Lower leg skin (tissue), 4 donors: ENCODE measurements at regions not wholly inside any gene's neighbourhood (a gene's known extent, or its start where the extent isn't known, plus 50 kb on each side); places are given as distances from the start of the nearest gene placed in this dataset.
"Not testable (repeated sequence)": the region's sequence is repeated elsewhere in the genome, so short reads cannot be mapped to it uniquely, and the experiment has no call there.

Experiments used
- DNase-seq, 2 donors: peaks; one replicate each; pipeline ENCODE4 v3.0.0-alpha.2; 2019; ENCODE audit warnings: low spot score in 2 of 2
- H3K4me3 ChIP-seq: fragments of 200-600 bp; sonication (generic); 2 replicates; pipeline ENCODE4 v1.5.1; 2017; ENCODE audit warnings: mild to moderate bottlenecking, low read depth; ENCODE audit not compliant: poor library complexity, severe bottlenecking
- CTCF ChIP-seq, 3 donors: fragments of 450-650 bp; IDR thresholded peaks; one replicate each; pipeline ENCODE4 v1.5.1; 2016; ENCODE audit warnings: antibody characterized with exemption in 3 of 3, mild to moderate bottlenecking in 3 of 3, moderate library complexity in 2 of 3
- POLR2A ChIP-seq, 2 donors: fragments of 450-650 bp; IDR thresholded peaks; one replicate each; pipeline ENCODE4 v1.6.1; 2016 to 2017; ENCODE audit warnings: antibody characterized with exemption in 2 of 2, mild to moderate bottlenecking in 1 of 2, moderate library complexity in 1 of 2
- WGBS, 2 donors: methylation state at CpG; one replicate each; pipeline ENCODE4 v1.1.5; 2018; 5-methylcytosine and 5-hydroxymethylcytosine counted together
- intact Hi-C: fragments of 100-400 bp; cut with DNase I; formaldehyde crosslinking; loops from one replicate; pipeline ENCODE4 v1.15.0; 2023; ENCODE audit warnings: low total_unique reads

GRCh38 chrX:114272096-114272686, 311.7 kb upstream of the HTR2C start:
- WGBS, 2 donors = 80 to 97% methylated on average over 2 of the region's 2 CpGs
- intact Hi-C loops = no loop called here

GRCh38 chrX:114270371-114270770, 313.5 kb upstream of the HTR2C start:
- DNase-seq, intact Hi-C loops, H3K4me3 ChIP-seq: not testable (repeated sequence)
- 80% methylated on average over 8 of the region's 21 CpGs; no CpG with 5 or more reads in 1 of the 2 donors for WGBS, 2 donors

More at GRCh38 chrX:114272096-114272686, 311.7 kb upstream of the HTR2C start:
- DNase-seq = no peak
- H3K4me3 ChIP-seq = no peak overlapping the region
- TF ChIP-seq POLR2A (IDR thresholded peaks at IDR 0.05) (no peak), CTCF (IDR thresholded peaks at IDR 0.05) (no peak)

GRCh38 chrX:114268643-114269042, 315.2 kb upstream of the HTR2C start:
- no peak for TF ChIP-seq POLR2A (IDR thresholded peaks at IDR 0.05)
- TF ChIP-seq CTCF (IDR thresholded peaks at IDR 0.05) = no peak
- no peak for DNase-seq
- H3K4me3 ChIP-seq = no peak overlapping the region
- 73 to 74% methylated on average over 3 of the region's 3 CpGs for WGBS, 2 donors
- intact Hi-C loops = no loop called here

- WGBS, 2 donors = 47 to 70% methylated on average over 5 of the region's 5 CpGs
- intact Hi-C loops = no loop called here
- no peak for TF ChIP-seq CTCF (IDR thresholded peaks at IDR 0.05)
- H3K4me3 ChIP-seq = no peak overlapping the region
- no peak for DNase-seq
Measured at GRCh38 chrX:114267142-114267541, 316.7 kb upstream of the HTR2C start.

GRCh38 chrX:114252186-114252585, 331.7 kb upstream of the HTR2C start:
- WGBS, 2 donors = 52 to 59% methylated on average over 3 of the region's 3 CpGs

GRCh38 chrX:114251575-114251974, 332.3 kb upstream of the HTR2C start:
- DNase-seq = no peak

More at GRCh38 chrX:114252186-114252585, 331.7 kb upstream of the HTR2C start:
- no peak overlapping the region for H3K4me3 ChIP-seq
- DNase-seq = no peak
- TF ChIP-seq CTCF (IDR thresholded peaks at IDR 0.05) (no peak), POLR2A (IDR thresholded peaks at IDR 0.05) (no peak)
- intact Hi-C loops = no loop called here

More at GRCh38 chrX:114251575-114251974, 332.3 kb upstream of the HTR2C start:
- WGBS, 2 donors = 88 to 94% methylated on average over 1 of the region's 1 CpG
- intact Hi-C loops = no loop called here
- no peak overlapping the region for H3K4me3 ChIP-seq
- TF ChIP-seq POLR2A (IDR thresholded peaks at IDR 0.05) = no peak
- no peak for TF ChIP-seq CTCF (IDR thresholded peaks at IDR 0.05)
